CD4-positive, alpha-beta T cell treated with Interleukin-6 for 4 hours (primary cell): ENCODE measurements at regions not wholly inside any gene's neighbourhood (a gene's known extent, or its start where the extent isn't known, plus 50 kb on each side); places are given as distances from the start of the nearest gene placed in this dataset.

Source experiments
- DNase-seq: peaks from one replicate; pipeline ENCODE4 v3.0.0-alpha.2; 2020; ENCODE audit warnings: mixed read lengths

GRCh38 chr5:1943481-1943880, 60.8 kb upstream of the IRX4 start:
- no peak for DNase-seq

GRCh38 chr5:1942630-1943029, 59.9 kb upstream of the IRX4 start:
- no peak for DNase-seq

- no peak for DNase-seq
Measured at GRCh38 chr5:1942158-1942557, 59.4 kb upstream of the IRX4 start.

GRCh38 chr5:1939256-1939655, 56.5 kb upstream of the IRX4 start:
- DNase-seq: no peak

GRCh38 chr5:1938310-1939000, 55.7 kb upstream of the IRX4 start:
- DNase-seq: no peak

- no peak for DNase-seq
Measured at GRCh38 chr5:1937590-1937989, 54.9 kb upstream of the IRX4 start.

- DNase-seq: no peak
Measured at GRCh38 chr5:1936901-1937300, 54.2 kb upstream of the IRX4 start.

- no peak for DNase-seq
Measured at GRCh38 chr5:1936413-1936812, 53.7 kb upstream of the IRX4 start.

- DNase-seq: no peak
Measured at GRCh38 chr5:1934801-1935429, 52.2 kb upstream of the IRX4 start.

- DNase-seq: no peak
Measured at GRCh38 chr5:1934056-1934394, 51.3 kb upstream of the IRX4 start.

- no peak for DNase-seq
Measured at GRCh38 chr5:1933364-1934055, 50.8 kb upstream of the IRX4 start.
